ENCODE measurements at regions not wholly inside any gene's neighbourhood (a gene's known extent, or its start where the extent isn't known, plus 50 kb on each side); places are given as distances from the start of the nearest gene placed in this dataset.
"Not testable (repeated sequence)": the region's sequence is repeated elsewhere in the genome, so short reads cannot be mapped to it uniquely, and the experiment has no call there.

- no peak for DNase-seq
Measured at GRCh38 chr1:201729973-201730608, 98.9 kb upstream of the IPO9 start.

- no peak for DNase-seq
Measured at GRCh38 chr1:201730611-201731010, 98.3 kb upstream of the IPO9 start.

- DNase-seq, result no peak
Measured at GRCh38 chr1:201731142-201731541, 97.8 kb upstream of the IPO9 start.

- no peak for DNase-seq
Measured at GRCh38 chr1:201731592-201731991, 97.4 kb upstream of the IPO9 start.

GRCh38 chr1:201732351-201732750 is 96.6 kb upstream of the IPO9 start:
- DNase-seq, result no peak

- not testable (repeated sequence) for DNase-seq
Measured at GRCh38 chr1:201734221-201734620, 94.7 kb upstream of the IPO9 start.

- no peak for DNase-seq
Measured at GRCh38 chr1:201734786-201735185, 94.2 kb upstream of the IPO9 start.

GRCh38 chr1:201736707-201737320 is 92.1 kb upstream of the IPO9 start:
- DNase-seq, result no peak

- DNase-seq, result no peak
Measured at GRCh38 chr1:201737352-201738060, 91.5 kb upstream of the IPO9 start.

GRCh38 chr1:201739080-201739479 is 89.9 kb upstream of the IPO9 start:
- no peak for DNase-seq

- DNase-seq, result no peak
Measured at GRCh38 chr1:201739492-201740085, 89.4 kb upstream of the IPO9 start.

- DNase-seq, result no peak
Measured at GRCh38 chr1:201740086-201740541, 88.8 kb upstream of the IPO9 start.

GRCh38 chr1:201740670-201741111 is 88.3 kb upstream of the IPO9 start:
- no peak for DNase-seq

GRCh38 chr1:201741763-201742342 is 87.1 kb upstream of the IPO9 start:
- DNase-seq, result no peak

GRCh38 chr1:201742476-201742875 is 86.5 kb upstream of the IPO9 start:
- no peak for DNase-seq

- no peak for DNase-seq
Measured at GRCh38 chr1:201742955-201743805, 85.8 kb upstream of the IPO9 start.

- no peak for DNase-seq
Measured at GRCh38 chr1:201745023-201745422, 83.9 kb upstream of the IPO9 start.

GRCh38 chr1:201746156-201746555 is 82.8 kb upstream of the IPO9 start:
- DNase-seq, result no peak

GRCh38 chr1:201747261-201747660 is 81.7 kb upstream of the IPO9 start:
- DNase-seq, result no peak

GRCh38 chr1:201748335-201748734 is 80.6 kb upstream of the IPO9 start:
- no peak for DNase-seq

- no peak for DNase-seq
Measured at GRCh38 chr1:201749059-201749690, 79.8 kb upstream of the IPO9 start.

- DNase-seq, result no peak
Measured at GRCh38 chr1:201750120-201750519, 78.8 kb upstream of the IPO9 start.
